CD4-positive, alpha-beta T cell treated with Interleukin-12 subunit alpha and Interleukin-12 subunit beta, for 1 hour (primary cell): ENCODE measurements at regions not wholly inside any gene's neighbourhood (a gene's known extent, or its start where the extent isn't known, plus 50 kb on each side); places are given as distances from the start of the nearest gene placed in this dataset.

Experiments used
- DNase-seq: peaks from one replicate; pipeline ENCODE4 v3.0.0-alpha.2; 2020

GRCh38 chr4:61070269-61070668 lies 129.9 kb upstream of the ADGRL3 start:
- no peak for DNase-seq

DNA sequence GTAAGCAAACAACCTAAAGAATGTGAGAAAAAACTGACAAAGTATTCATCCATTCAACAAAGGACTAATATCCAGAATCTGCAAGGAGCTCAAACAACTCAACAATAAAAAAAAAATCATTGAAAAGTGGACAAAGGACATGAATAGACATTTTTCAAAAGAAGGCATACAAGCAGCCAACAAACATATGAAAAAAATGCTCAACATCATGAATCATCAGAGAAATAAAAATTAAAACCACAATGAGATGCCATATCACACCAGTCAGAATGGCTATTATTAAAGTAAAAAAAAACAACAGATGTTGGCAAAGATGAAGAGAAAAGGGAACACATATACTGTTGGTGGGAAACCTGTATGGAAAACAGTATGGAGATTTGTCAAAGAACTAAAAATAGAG lies 120.7 kb upstream of the ADGRL3 start:
- DNase-seq = no peak

DNA sequence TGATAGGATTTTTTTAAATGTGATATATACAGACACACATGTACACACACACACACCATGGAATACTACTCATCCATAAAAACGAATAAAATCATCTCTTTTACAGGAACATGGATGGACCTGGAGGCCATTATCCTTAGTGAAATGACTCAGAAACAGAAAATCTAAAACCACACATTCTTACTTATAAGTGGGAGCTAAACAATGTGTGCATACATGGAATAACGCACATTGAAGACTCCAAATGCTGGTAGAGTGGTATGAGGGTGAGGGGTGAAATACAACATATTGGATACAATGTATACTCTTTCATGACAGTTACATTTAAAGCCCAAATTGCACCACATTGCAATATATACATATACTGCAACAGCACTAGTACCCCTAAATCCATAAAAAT lies 120.2 kb upstream of the ADGRL3 start:
- DNase-seq = no peak

DNA sequence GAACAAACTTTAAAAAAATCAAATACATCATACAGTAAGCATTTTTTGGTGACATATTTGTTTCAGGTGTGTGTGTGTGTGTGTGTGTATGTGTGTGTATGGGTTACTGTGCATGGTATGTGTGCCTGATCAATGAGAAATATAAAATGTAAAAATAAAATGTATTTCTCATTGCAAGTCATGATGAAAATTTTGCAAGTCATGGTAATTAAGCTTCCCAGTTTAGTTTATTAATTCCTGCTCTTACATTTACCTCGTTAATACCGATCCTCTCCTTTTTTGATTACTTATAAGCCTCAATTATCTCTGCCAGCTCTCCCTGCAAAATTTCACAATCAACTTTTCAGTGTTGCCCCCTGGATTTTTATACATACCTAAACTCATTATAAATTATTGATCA lies 114.6 kb upstream of the ADGRL3 start:
- no peak for DNase-seq

DNA sequence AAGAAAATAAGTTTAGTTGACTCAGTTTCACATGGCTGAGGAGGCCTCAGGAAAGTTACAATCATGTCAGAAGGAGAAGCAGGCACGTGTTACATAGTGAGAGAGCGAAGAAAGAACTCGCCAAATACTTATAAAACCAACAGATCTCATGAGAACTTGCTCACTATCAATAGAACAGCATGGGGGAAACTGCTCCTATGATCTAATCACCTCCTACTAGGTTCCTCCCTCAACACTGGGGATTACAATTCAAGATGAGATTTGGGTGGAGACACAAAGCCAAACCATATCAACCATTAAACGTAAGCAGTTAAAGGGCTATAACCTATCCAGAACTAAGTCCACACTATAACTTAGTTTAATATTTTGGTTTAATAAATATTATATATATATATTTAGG lies 113.8 kb upstream of the ADGRL3 start:
- DNase-seq = no peak

DNA sequence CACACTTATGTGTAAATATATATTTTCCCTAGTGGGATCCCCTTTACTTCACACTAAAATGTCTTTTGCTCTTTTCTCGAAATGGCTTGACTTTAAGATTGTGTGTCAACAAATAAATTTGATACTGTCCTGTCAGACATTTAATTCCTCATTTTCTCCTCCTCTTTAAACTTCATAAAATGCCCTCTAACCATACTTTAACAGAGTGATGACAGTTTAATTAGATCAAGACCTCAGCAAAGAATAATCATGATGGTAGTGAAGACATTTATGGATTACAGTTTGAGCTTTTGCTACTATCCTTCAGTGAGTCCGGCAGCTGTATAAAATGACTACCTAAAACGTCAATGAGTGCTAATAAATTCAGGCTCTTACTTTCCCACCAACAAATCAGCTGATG lies 113.1 kb upstream of the ADGRL3 start:
- no peak for DNase-seq

DNA sequence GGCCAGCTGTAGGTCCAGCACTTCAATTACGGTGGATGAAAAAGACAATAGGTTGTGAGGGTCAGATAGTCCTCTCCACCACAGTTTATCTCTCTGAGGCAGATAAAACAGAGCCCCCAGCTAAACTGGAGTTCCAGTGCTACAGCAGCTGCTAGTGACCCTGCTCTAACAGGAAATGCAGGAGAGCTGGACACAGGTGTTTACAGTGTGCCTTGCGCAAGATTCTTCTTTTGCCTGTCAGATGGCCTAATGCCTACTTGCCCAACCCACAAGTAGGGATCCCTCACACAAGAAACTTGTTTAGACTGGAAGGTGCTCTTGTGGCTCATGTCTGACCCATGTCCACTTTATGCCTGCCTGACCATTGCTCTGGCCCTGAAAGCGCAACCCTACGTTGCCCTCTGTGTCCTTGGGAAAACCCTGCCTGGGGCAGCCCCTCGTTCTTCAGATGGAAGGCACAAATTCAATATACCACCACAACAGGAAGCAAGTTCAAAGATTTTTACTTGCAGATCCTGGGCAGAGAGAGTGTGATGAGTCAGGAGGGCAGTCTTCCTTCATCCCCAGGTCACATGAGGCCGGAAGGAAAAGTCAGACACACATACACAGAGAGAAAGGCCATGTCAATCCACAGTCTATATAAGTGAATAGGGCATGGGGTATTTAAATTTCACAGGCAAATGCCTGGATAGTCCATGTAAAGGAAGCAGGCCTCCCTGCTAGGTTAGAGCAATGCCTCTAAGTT lies 105.1 kb upstream of the ADGRL3 start:
- DNase-seq = no peak

- DNase-seq = no peak
Observed at GRCh38 chr4:61128682-61129081, 71.4 kb upstream of the ADGRL3 start.

DNA sequence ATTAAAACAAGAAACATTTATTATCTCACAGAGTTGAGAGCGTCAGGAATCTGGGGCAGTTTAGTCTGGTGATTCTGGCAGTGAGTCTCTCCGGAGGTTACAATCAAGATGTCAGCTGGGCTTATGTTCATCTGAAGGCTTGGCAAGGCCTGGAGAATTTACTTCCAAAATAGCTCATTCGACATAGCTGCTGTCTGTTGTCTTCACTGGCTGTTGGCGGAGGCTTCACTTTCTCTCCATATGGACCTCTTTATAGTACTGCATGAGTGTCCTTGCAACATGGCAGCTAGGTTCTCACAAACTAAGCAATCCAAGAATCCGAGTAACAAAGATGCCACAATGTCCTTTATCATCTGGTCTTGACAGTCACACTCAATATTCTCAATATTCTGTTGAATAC lies 70.2 kb upstream of the ADGRL3 start:
- no peak for DNase-seq

GRCh38 chr4:61143461-61143860 lies 56.7 kb upstream of the ADGRL3 start:
- no peak for DNase-seq

DNA sequence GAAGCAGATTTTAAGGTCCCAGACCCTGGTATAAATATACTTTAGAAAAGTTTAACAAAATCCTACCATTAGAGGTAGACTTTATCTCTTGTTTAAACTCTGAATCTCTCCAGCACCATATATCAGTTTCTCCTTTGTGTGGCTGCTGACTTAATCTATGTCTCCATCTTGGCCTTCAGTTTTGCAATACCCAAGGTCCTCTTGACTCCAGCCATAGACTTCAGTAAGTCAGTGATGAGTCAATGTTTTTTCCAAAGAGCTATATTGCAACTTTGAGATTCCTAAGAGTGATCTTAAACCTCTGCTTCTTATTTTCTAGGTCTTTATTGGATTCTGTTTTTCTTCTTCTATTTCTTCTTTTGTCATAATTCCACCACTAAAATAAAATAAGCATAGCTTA lies 50.8 kb upstream of the ADGRL3 start:
- DNase-seq = no peak
